ENCODE measurements at regions not wholly inside any gene's neighbourhood (a gene's known extent, or its start where the extent isn't known, plus 50 kb on each side); places are given as distances from the start of the nearest gene placed in this dataset.

DNA sequence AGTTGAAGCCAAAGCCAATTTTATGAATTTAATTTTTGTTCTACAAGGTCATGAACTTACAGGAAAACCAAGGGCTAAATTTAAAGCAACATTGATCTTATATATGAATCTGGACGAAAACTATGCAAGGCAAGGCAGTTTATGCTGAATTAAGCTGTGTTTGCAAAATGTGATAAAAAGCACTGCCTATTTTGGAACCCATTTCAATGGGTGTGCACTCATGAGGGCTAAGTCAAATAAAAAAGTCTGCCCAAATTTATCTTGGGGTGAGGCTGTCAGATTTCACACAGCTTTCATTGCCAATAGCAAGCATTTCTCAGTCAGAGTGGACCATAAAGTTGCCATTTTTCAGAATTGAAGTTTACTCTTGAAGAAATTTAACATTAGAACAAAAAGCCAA, 199.9 kb downstream of the LURAP1L start (continued):
- TF ChIP-seq, protein P1, sequence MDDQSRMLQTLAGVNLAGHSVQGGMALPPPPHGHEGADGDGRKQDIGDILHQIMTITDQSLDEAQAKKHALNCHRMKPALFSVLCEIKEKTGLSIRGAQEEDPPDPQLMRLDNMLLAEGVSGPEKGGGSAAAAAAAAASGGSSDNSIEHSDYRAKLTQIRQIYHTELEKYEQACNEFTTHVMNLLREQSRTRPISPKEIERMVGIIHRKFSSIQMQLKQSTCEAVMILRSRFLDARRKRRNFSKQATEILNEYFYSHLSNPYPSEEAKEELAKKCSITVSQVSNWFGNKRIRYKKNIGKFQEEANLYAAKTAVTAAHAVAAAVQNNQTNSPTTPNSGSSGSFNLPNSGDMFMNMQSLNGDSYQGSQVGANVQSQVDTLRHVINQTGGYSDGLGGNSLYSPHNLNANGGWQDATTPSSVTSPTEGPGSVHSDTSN (IDR thresholded peaks at IDR 0.05), result no peak
- TF ChIP-seq FOXM1 (IDR thresholded peaks at IDR 0.05; ENCODE audit: low read depth) (no peak), EP300 (IDR thresholded peaks at IDR 0.05; ENCODE audit: borderline replicate concordance in 1 of 2, low read depth in 1 of 2, low read length in 1 of 2) (no peak)

DNA sequence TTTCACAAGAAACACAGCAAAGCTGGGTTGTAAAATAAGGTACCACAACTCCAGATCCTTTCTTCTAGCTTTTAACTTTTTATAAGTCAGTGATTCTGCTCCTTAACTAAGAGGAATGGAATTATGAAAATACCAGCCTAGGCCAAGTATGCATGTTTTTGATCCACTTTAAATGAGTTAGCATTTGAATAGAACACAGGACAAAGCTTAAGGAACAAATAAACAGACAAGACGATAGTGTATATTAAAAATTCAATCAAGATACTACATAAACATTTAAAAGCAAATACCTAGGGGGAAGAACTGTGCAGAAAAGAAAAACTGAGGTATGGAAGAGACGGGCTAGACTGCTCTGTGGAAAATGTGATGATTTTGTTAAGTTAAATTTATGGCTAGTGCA, 200.7 kb downstream of the LURAP1L start:
- no peaks in the 10 kb centered on the region for H3K9me2 ChIP-seq
- no peaks in the 10 kb centered on the region for H3K36me3 ChIP-seq (replicated peaks in 1 of 2; ENCODE audit: control insufficient read depth in 1 of 2, insufficient read depth in 2 of 2, low read length in 1 of 2)
- no peak overlapping the region for H2AFZ ChIP-seq (ENCODE audit: low read depth)
- H3K9ac ChIP-seq, result no peak overlapping the region
- no peaks in the 10 kb centered on the region for H3K79me2 ChIP-seq (ENCODE audit: insufficient read depth)
- TF ChIP-seq ELF1 (IDR thresholded peaks at IDR 0.05), result no peak
- no peak for TF ChIP-seq NRF1 (IDR thresholded peaks at IDR 0.05; ENCODE audit: low read depth, low read length)
- TF ChIP-seq, protein P2, sequence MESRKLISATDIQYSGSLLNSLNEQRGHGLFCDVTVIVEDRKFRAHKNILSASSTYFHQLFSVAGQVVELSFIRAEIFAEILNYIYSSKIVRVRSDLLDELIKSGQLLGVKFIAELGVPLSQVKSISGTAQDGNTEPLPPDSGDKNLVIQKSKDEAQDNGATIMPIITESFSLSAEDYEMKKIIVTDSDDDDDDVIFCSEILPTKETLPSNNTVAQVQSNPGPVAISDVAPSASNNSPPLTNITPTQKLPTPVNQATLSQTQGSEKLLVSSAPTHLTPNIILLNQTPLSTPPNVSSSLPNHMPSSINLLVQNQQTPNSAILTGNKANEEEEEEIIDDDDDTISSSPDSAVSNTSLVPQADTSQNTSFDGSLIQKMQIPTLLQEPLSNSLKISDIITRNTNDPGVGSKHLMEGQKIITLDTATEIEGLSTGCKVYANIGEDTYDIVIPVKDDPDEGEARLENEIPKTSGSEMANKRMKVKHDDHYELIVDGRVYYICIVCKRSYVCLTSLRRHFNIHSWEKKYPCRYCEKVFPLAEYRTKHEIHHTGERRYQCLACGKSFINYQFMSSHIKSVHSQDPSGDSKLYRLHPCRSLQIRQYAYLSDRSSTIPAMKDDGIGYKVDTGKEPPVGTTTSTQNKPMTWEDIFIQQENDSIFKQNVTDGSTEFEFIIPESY (IDR thresholded peaks at IDR 0.05; ENCODE audit: borderline replicate concordance, low read depth), result no peak
- TF ChIP-seq, protein P3, sequence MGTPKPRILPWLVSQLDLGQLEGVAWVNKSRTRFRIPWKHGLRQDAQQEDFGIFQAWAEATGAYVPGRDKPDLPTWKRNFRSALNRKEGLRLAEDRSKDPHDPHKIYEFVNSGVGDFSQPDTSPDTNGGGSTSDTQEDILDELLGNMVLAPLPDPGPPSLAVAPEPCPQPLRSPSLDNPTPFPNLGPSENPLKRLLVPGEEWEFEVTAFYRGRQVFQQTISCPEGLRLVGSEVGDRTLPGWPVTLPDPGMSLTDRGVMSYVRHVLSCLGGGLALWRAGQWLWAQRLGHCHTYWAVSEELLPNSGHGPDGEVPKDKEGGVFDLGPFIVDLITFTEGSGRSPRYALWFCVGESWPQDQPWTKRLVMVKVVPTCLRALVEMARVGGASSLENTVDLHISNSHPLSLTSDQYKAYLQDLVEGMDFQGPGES (IDR thresholded peaks at IDR 0.05; ENCODE audit: low read depth, low read length), result no peak
- no peak for TF ChIP-seq SIN3A (IDR thresholded peaks at IDR 0.05; ENCODE audit: borderline replicate concordance, low read depth, low read length)
- TF ChIP-seq FOSL2 (IDR thresholded peaks at IDR 0.05; ENCODE audit: borderline replicate concordance, low read depth), result no peak
- TF ChIP-seq, protein P1 (IDR thresholded peaks at IDR 0.05), result no peak
- TF ChIP-seq EZH2phosphoT487 (IDR thresholded peaks at IDR 0.05; ENCODE audit: borderline replicate concordance, low read depth), result no peak
- TF ChIP-seq, protein P4, sequence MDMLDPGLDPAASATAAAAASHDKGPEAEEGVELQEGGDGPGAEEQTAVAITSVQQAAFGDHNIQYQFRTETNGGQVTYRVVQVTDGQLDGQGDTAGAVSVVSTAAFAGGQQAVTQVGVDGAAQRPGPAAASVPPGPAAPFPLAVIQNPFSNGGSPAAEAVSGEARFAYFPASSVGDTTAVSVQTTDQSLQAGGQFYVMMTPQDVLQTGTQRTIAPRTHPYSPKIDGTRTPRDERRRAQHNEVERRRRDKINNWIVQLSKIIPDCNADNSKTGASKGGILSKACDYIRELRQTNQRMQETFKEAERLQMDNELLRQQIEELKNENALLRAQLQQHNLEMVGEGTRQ (IDR thresholded peaks at IDR 0.05; ENCODE audit: borderline replicate concordance, low read depth, low read length), result no peak
- TF ChIP-seq RAD21 (IDR thresholded peaks at IDR 0.05; ENCODE audit: low read length), result no peak
- TF ChIP-seq FOXJ3 (CRISPR knock-in tag; IDR thresholded peaks at IDR 0.05), result no peak
- TF ChIP-seq, protein P5, sequence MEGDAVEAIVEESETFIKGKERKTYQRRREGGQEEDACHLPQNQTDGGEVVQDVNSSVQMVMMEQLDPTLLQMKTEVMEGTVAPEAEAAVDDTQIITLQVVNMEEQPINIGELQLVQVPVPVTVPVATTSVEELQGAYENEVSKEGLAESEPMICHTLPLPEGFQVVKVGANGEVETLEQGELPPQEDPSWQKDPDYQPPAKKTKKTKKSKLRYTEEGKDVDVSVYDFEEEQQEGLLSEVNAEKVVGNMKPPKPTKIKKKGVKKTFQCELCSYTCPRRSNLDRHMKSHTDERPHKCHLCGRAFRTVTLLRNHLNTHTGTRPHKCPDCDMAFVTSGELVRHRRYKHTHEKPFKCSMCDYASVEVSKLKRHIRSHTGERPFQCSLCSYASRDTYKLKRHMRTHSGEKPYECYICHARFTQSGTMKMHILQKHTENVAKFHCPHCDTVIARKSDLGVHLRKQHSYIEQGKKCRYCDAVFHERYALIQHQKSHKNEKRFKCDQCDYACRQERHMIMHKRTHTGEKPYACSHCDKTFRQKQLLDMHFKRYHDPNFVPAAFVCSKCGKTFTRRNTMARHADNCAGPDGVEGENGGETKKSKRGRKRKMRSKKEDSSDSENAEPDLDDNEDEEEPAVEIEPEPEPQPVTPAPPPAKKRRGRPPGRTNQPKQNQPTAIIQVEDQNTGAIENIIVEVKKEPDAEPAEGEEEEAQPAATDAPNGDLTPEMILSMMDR (IDR thresholded peaks at IDR 0.05), result no peak
- no peak for TF ChIP-seq YY1 (IDR thresholded peaks at IDR 0.05; ENCODE audit: low read depth)
- no peak for TF ChIP-seq NFIC (IDR thresholded peaks at IDR 0.05; ENCODE audit: borderline replicate concordance)
- TF ChIP-seq JUND (IDR thresholded peaks at IDR 0.05), result no peak
- no peak for TF ChIP-seq EP300 (IDR thresholded peaks at IDR 0.05; ENCODE audit: borderline replicate concordance in 1 of 2, low read depth in 1 of 2, low read length in 1 of 2)
- no peak for TF ChIP-seq RCOR1 (IDR thresholded peaks at IDR 0.05; ENCODE audit: low read length)
- no peak for TF ChIP-seq TCF12 (IDR thresholded peaks at IDR 0.05)
- TF ChIP-seq RXRA (IDR thresholded peaks at IDR 0.05; ENCODE audit: borderline replicate concordance, low read depth), result no peak
- ChIA-PET POLR2A (no interaction called here), CTCF (interaction anchor here (1.0 to 1.3 kb wide), 2 partner anchors 199 to 238 kb away, joined by 3 read pairs; no protein-coding TSS in a partner anchor)
- 79% methylated on average over 2 of the region's 2 CpGs for WGBS (ENCODE audit: low lambda C conversion rate)
- no peak overlapping the region for H3K4me3 ChIP-seq (ENCODE audit: low read depth in 2 of 2, low read length in 1 of 2)
- no peak overlapping the region for H3K27ac ChIP-seq (ENCODE audit: low read depth in 2 of 2, low read length in 1 of 2)
- H3K27me3 ChIP-seq (ENCODE audit: insufficient read depth), result no peaks in the 10 kb centered on the region
- no peak overlapping the region for H3K4me2 ChIP-seq
- no peaks in the 10 kb centered on the region for H3K9me3 ChIP-seq
- H3K4me1 ChIP-seq (ENCODE audit: control insufficient read depth in 1 of 2, insufficient read depth in 2 of 2, low read depth in 1 of 2, low read length in 1 of 2), result no peaks in the 10 kb centered on the region; a peak in 1 of 4 replicates
- DNase-seq, result no peak
- H3F3A ChIP-seq (replicated peaks; ENCODE audit: insufficient read depth), result no peaks in the 10 kb centered on the region
- no peaks in the 10 kb centered on the region for H4K20me1 ChIP-seq (ENCODE audit: insufficient read depth)
